CD4-positive, alpha-beta memory T cell (primary cell): ENCODE measurements at regions not wholly inside any gene's neighbourhood (a gene's known extent, or its start where the extent isn't known, plus 50 kb on each side); places are given as distances from the start of the nearest gene placed in this dataset.

Experiments used
- CTCF ChIA-PET: fragments of 350-600 bp; sonication (Branson Sonifier 250); formaldehyde crosslinking; loops from one replicate; lab custom pipeline; 2021; ENCODE audit warnings: inconsistent platforms; ENCODE audit not compliant: partially characterized antibody; lab: Charles Lee
- POLR2A ChIA-PET: fragments of 350-600 bp; sonication (Branson Sonifier 250); formaldehyde crosslinking; loops from one replicate; lab custom pipeline; 2021; ENCODE audit not compliant: partially characterized antibody; lab: Charles Lee
- DNase-seq, 5 donors: peaks; one replicate each; pipeline versions ENCODE4 v3.0.0 to v3.0.0-alpha.2; 2020 to 2022; ENCODE audit warnings: mixed read lengths in 1 of 5
- H3K27ac ChIP-seq: one replicate; pipeline ENCODE4 v1.7.0; 2013; ENCODE audit warnings: low read depth, low read length
- H3K27me3 ChIP-seq: 2 replicates; pipeline ENCODE4 v1.7.0; 2013; ENCODE audit warnings: mild to moderate bottlenecking, low read length, moderate library complexity; ENCODE audit not compliant: insufficient read depth
- H3K36me3 ChIP-seq: 2 replicates; pipeline ENCODE4 v1.7.0; 2013; ENCODE audit warnings: mild to moderate bottlenecking, low read length, moderate library complexity; ENCODE audit not compliant: insufficient read depth
- H3K4me1 ChIP-seq: 2 replicates; pipeline ENCODE4 v1.7.0; 2013; ENCODE audit warnings: mild to moderate bottlenecking, low read length, moderate library complexity; ENCODE audit not compliant: insufficient read depth
- H3K4me3 ChIP-seq, 2 donors: one replicate each; pipeline ENCODE4 v1.7.0; 2013; ENCODE audit warnings: low read length in 2 of 2, mild to moderate bottlenecking in 1 of 2
- H3K9me3 ChIP-seq, 2 donors: one replicate each; pipeline ENCODE4 v1.7.0; 2013; ENCODE audit warnings: low read length in 2 of 2, control low read depth in 1 of 2; ENCODE audit not compliant: control insufficient read depth in 1 of 2
- H3K27ac Mint-ChIP-seq, 7 donors: one replicate each; pipeline ENCODE4 v1.8.0; 2020 to 2021; ENCODE audit warnings: mixed read lengths in 7 of 7, mild to moderate bottlenecking in 6 of 7, inconsistent platforms in 3 of 7, moderate library complexity in 3 of 7
- H3K27me3 Mint-ChIP-seq, 2 donors: one replicate each; pipeline ENCODE4 v1.8.0; 2020 to 2021; ENCODE audit warnings: mixed read lengths in 2 of 2
- H3K36me3 Mint-ChIP-seq, 2 donors: one replicate each; pipeline ENCODE4 v1.8.0; 2020 to 2021; ENCODE audit warnings: mixed read lengths in 2 of 2, inconsistent platforms in 1 of 2, mild to moderate bottlenecking in 1 of 2
- H3K4me1 Mint-ChIP-seq, 4 donors: one replicate each; pipeline ENCODE4 v1.8.0; 2020 to 2021; ENCODE audit warnings: mixed read lengths in 4 of 4, mild to moderate bottlenecking in 1 of 4
- H3K4me3 Mint-ChIP-seq, 8 donors: one replicate each; pipeline ENCODE4 v1.8.0; 2020 to 2021; ENCODE audit warnings: mixed read lengths in 8 of 8, mild to moderate bottlenecking in 7 of 8, moderate library complexity in 6 of 8, inconsistent platforms in 3 of 8
- H3K9me3 Mint-ChIP-seq, 8 donors: one replicate each; pipeline ENCODE4 v1.8.0; 2020 to 2021; ENCODE audit warnings: mixed read lengths in 8 of 8, mild to moderate bottlenecking in 5 of 8, inconsistent platforms in 3 of 8, moderate library complexity in 1 of 8
- intact Hi-C: fragments of 100-400 bp; cut with micrococcal nuclease; formaldehyde crosslinking; loops from one replicate; pipeline ENCODE4 v1.15.1; 2023

DNA sequence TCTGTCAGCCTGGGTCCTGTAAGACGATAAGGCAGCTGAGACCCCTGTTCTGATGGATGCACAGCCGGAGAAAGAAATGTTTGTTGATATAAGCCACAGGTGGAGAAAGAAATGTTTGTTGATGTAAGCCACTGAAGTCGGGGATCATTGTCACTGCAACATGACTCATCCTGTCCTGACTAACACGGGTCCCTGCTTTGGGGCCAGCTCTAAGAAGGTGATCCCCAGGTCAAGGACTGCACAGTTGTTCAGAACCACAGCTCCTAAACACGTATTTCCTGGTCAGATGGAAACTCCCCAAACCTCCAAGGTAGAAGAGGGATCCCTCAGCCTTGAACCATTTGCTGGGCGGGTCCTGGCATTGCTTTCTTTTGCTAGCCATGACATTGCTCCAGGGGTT, 86.4 kb upstream of the IGSF21 start:
- H3K9me3 ChIP-seq = no peaks in the 10 kb centered on the region
- H3K27ac Mint-ChIP-seq = no peak overlapping the region
- H3K4me3 Mint-ChIP-seq = no peak overlapping the region
- H3K36me3 ChIP-seq = no peaks in the 10 kb centered on the region
- H3K4me1 Mint-ChIP-seq = peaks cover 0 to 1% (median 0%) of the 10 kb centered on the region in 4 donors
- H3K27me3 ChIP-seq = no peaks in the 10 kb centered on the region
- ChIA-PET CTCF (no interaction called here), POLR2A (no interaction called here)
- H3K27me3 Mint-ChIP-seq = peaks cover 13 to 18% of the 10 kb centered on the region in 2 donors
- DNase-seq = no peak
- intact Hi-C loops = no loop called here
- no peak overlapping the region for H3K4me3 ChIP-seq
- no peak overlapping the region for H3K27ac ChIP-seq
- no peaks in the 10 kb centered on the region for H3K36me3 Mint-ChIP-seq
- no peaks in the 10 kb centered on the region for H3K9me3 Mint-ChIP-seq
- H3K4me1 ChIP-seq = no peaks in the 10 kb centered on the region

DNA sequence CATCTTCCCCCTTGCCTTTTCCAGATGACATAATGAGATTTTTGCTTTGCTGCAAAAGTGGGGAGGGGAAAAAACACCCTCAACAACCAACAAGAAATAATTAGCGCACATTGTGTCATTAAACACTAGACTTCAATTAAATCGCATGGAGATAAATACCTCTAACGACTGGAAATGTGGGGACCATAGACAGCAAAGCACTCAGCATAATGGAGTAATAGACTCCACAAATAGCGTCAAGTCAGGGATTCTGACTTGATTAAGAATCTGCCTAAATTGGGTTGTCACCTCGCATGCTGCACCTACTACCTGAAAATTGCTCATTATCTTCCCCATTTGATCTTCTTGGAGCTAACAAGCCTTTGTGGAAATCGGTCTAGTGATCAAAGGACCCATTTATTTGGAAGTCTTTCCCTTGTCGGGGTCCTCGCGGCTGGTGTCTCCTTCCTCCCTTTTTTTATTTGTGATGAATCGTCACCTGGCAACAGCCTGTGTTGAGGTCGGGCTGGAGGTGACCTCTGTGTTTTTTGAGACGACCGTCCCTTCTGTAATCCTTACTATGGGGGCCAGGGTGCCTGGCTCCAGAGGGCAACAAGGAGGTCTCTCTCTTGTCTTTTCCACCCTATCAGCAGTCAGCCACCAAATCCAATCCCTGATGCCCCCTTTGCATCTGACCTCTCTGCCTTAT, 75.3 kb upstream of the IGSF21 start:
- Mint-ChIP-seq H3K9me3 (peaks cover 0 to 2% (median 0%) of the 10 kb centered on the region in 8 donors), H3K27ac (no peak overlapping the region), H3K27me3 (peaks cover 2 to 19% of the 10 kb centered on the region in 2 donors), H3K36me3 (no peaks in the 10 kb centered on the region), H3K4me3 (no peak overlapping the region), H3K4me1 (peaks cover 0 to 2% (median under 1%) of the 10 kb centered on the region in 4 donors)
- intact Hi-C loops = no loop called here
- ChIA-PET POLR2A (no interaction called here), CTCF (no interaction called here)
- DNase-seq = no peak
- Histone ChIP-seq H3K4me1 (no peaks in the 10 kb centered on the region), H3K9me3 (no peaks in the 10 kb centered on the region), H3K36me3 (no peaks in the 10 kb centered on the region), H3K4me3 (no peak overlapping the region), H3K27me3 (no peaks in the 10 kb centered on the region), H3K27ac (no peak overlapping the region)

DNA sequence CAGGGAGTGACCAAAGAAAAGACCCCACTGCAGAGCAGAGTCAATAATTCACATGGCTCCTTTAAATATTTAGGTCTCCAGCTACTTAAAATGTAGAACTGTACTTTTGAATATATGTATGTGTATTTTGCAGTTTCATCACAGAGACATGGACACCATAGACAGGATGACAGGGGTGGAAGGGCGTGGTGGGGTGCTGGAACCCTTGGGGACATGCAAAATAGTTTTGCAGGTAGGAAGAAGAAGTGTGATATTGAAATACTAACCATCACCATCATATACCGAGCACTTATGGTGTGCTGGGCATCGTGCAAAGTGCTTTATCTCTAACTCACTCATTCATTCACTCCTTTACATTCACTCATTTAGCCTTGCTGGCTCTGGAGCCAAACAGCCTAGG, 72.5 kb upstream of the IGSF21 start:
- no peak overlapping the region for H3K27ac ChIP-seq
- H3K4me3 ChIP-seq = no peak overlapping the region
- ChIA-PET CTCF (no interaction called here), POLR2A (no interaction called here)
- no peaks in the 10 kb centered on the region for H3K27me3 ChIP-seq
- Mint-ChIP-seq H3K36me3 (no peaks in the 10 kb centered on the region), H3K4me3 (no peak overlapping the region), H3K4me1 (peaks cover 2 to 13% (median 9%) of the 10 kb centered on the region in 4 donors), H3K27ac (no peak overlapping the region), H3K9me3 (peaks cover 0 to 5% (median 0%) of the 10 kb centered on the region in 8 donors), H3K27me3 (peaks cover 4 to 8% of the 10 kb centered on the region in 2 donors)
- intact Hi-C loops = no loop called here
- DNase-seq = no peak
- no peaks in the 10 kb centered on the region for H3K36me3 ChIP-seq
- H3K4me1 ChIP-seq = no peaks in the 10 kb centered on the region
- H3K9me3 ChIP-seq = no peaks in the 10 kb centered on the region

DNA sequence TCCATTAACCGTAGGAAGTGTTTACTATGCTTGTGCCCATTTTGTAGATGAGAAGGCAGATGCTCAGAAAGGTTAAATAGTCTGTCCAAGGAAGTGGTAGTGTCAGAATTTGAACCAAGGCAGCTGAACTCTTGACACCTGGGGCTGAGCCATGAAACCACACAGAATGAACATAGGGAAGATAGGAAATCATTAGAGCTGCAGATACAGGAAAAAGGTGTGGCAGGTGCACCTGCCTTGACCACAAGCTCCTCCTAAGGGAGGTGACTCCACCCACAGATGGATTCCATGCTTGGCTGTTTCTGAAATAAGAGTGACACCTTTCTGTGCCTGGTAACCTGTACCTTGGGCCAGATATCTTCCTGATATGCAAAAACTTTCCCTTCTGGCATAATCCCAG, 69.9 kb upstream of the IGSF21 start:
- Histone ChIP-seq H3K4me3 (no peak overlapping the region), H3K27me3 (no peaks in the 10 kb centered on the region), H3K9me3 (no peaks in the 10 kb centered on the region), H3K4me1 (no peaks in the 10 kb centered on the region), H3K27ac (no peak overlapping the region), H3K36me3 (no peaks in the 10 kb centered on the region)
- Mint-ChIP-seq H3K4me3 (no peak overlapping the region), H3K36me3 (no peaks in the 10 kb centered on the region), H3K4me1 (peaks cover 2 to 13% (median 9%) of the 10 kb centered on the region in 4 donors), H3K9me3 (peaks cover 0 to 3% (median 0%) of the 10 kb centered on the region in 8 donors), H3K27me3 (peaks cover 4 to 7% of the 10 kb centered on the region in 2 donors), H3K27ac (peak overlapping the region in 2 of 7 donors; percentile 9 to 29)
- no peak for DNase-seq
- intact Hi-C loops = no loop called here
- POLR2A ChIA-PET = no interaction called here
- CTCF ChIA-PET = no interaction called here

DNA sequence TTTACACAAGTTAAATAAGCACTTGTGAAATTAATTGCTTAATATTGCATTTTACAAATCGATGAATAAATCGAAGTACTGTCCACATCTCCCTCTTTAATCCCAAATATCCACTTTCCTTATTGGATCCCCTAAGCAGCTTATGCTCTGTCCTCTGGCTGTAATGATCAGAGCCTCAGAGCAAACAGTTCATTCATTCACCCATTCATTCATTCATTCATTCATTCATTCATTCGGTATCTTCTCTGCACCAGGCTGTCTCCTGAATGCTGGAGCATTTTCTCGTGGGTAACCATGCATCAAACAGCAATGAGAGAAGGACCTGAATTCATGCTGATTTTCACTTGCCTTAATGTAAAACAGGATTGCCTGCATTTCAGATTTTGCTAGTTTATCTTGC, 69.5 kb upstream of the IGSF21 start:
- no peak for DNase-seq
- no peak overlapping the region for H3K4me3 ChIP-seq
- POLR2A ChIA-PET = no interaction called here
- H3K36me3 ChIP-seq = no peaks in the 10 kb centered on the region
- Mint-ChIP-seq H3K27me3 (peaks cover 3 to 4% of the 10 kb centered on the region in 2 donors), H3K4me1 (peaks cover 2 to 13% (median 9%) of the 10 kb centered on the region in 4 donors), H3K4me3 (peak overlapping the region in 1 of 8 donors; percentile 8), H3K36me3 (no peaks in the 10 kb centered on the region), H3K27ac (peak overlapping the region in 1 of 7 donors; percentile 9), H3K9me3 (peaks cover 0 to 3% (median 0%) of the 10 kb centered on the region in 8 donors)
- H3K4me1 ChIP-seq = no peaks in the 10 kb centered on the region
- no peaks in the 10 kb centered on the region for H3K9me3 ChIP-seq
- no peak overlapping the region for H3K27ac ChIP-seq
- intact Hi-C loops = no loop called here
- H3K27me3 ChIP-seq = no peaks in the 10 kb centered on the region
- CTCF ChIA-PET = no interaction called here

DNA sequence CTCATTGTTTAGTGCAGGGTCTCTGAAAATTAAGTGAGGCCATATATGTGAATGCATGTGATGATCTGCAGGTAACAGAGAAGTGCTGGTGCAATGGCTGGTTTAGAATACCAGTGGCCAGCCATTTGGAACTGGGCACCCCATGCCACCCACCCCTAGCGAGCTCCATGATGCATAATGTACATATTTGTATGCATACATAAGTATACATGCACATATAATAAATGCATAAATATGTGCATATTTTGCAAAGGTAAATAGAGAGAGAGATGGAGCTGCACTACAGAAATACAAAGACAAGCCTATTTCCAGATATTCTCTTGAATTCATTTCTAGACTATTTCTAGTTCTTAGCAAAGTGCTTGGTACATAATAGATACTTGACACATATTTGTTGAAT, 68.5 kb upstream of the IGSF21 start:
- Mint-ChIP-seq H3K36me3 (no peaks in the 10 kb centered on the region), H3K4me3 (no peak overlapping the region), H3K4me1 (peaks cover 2 to 13% (median 9%) of the 10 kb centered on the region in 4 donors), H3K9me3 (peaks cover 0 to 3% (median 0%) of the 10 kb centered on the region in 8 donors), H3K27ac (no peak overlapping the region), H3K27me3 (peaks cover 4 to 5% of the 10 kb centered on the region in 2 donors)
- Histone ChIP-seq H3K9me3 (no peaks in the 10 kb centered on the region), H3K27ac (no peak overlapping the region), H3K4me1 (no peaks in the 10 kb centered on the region), H3K36me3 (no peaks in the 10 kb centered on the region), H3K4me3 (no peak overlapping the region), H3K27me3 (no peaks in the 10 kb centered on the region)
- intact Hi-C loops = no loop called here
- ChIA-PET POLR2A (no interaction called here), CTCF (no interaction called here)
- no peak for DNase-seq

DNA sequence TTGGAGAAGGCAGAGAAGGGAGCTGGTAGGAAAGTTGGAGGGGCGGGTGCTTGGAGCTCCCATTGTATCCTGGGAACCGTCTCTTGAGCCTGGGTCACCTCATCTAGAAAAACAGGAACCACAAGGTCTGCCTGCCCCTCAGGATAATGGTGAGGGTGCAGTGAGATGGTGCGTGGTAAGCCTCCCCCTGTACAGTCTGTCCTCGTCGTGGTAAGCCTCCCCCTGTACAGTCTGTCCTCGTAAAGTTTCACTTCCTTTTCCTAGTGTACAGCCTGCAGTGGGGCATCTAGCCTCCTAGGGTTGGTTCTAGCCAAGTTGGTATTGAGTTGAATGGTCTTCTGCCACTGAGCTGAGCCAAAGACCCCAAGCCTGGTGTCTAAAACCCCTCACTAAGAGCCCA, 66.5 kb upstream of the IGSF21 start:
- no peak overlapping the region for H3K4me3 ChIP-seq
- ChIA-PET POLR2A (no interaction called here), CTCF (no interaction called here)
- DNase-seq = no peak
- peaks cover 4 to 5% of the 10 kb centered on the region in 2 donors for H3K27me3 Mint-ChIP-seq
- H3K4me1 Mint-ChIP-seq = peaks cover 2 to 13% (median 9%) of the 10 kb centered on the region in 4 donors
- no peaks in the 10 kb centered on the region for H3K36me3 Mint-ChIP-seq
- no peaks in the 10 kb centered on the region for H3K36me3 ChIP-seq
- no peaks in the 10 kb centered on the region for H3K4me1 ChIP-seq
- no peaks in the 10 kb centered on the region for H3K9me3 ChIP-seq
- H3K27ac ChIP-seq = no peak overlapping the region
- intact Hi-C loops = no loop called here
- H3K27me3 ChIP-seq = no peaks in the 10 kb centered on the region
- no peak overlapping the region for H3K4me3 Mint-ChIP-seq
- H3K27ac Mint-ChIP-seq = no peak overlapping the region
- peaks cover 0 to 3% (median 0%) of the 10 kb centered on the region in 8 donors for H3K9me3 Mint-ChIP-seq
